DOHH2 (cell line): ENCODE measurements at regions not wholly inside any gene's neighbourhood (a gene's known extent, or its start where the extent isn't known, plus 50 kb on each side); places are given as distances from the start of the nearest gene placed in this dataset.

Experiments used
- H3F3A ChIP-seq: fragments of 200-600 bp; sonication (generic), shearing (Covaris generic); 2 replicates; pipeline ENCODE4 v1.6.0; 2016; ENCODE audit warnings: antibody characterized with exemption, mild to moderate bottlenecking; ENCODE audit not compliant: control insufficient read depth, insufficient read depth
- H3K27ac ChIP-seq: fragments of 200-600 bp; sonication (generic); 2 replicates; pipeline ENCODE4 v1.5.1; 2014; ENCODE audit warnings: low read depth, mild to moderate bottlenecking, low read length, moderate library complexity
- H3K27me3 ChIP-seq: fragments of 200-600 bp; sonication (generic); 2 replicates; pipeline ENCODE4 v1.6.1; 2014; ENCODE audit warnings: mild to moderate bottlenecking, low read length, mixed read lengths; ENCODE audit not compliant: control insufficient read depth
- H3K36me3 ChIP-seq: fragments of 200-600 bp; sonication (generic); 2 replicates; pipeline ENCODE4 v1.6.1; 2014; ENCODE audit warnings: mild to moderate bottlenecking, low read length, moderate library complexity, mixed read lengths; ENCODE audit not compliant: control insufficient read depth
- H3K4me1 ChIP-seq: fragments of 200-600 bp; sonication (generic); 2 replicates; pipeline ENCODE4 v1.6.1; 2014; ENCODE audit warnings: mild to moderate bottlenecking, low read length, mixed read lengths; ENCODE audit not compliant: control insufficient read depth
- H3K4me2 ChIP-seq: fragments of 200-600 bp; sonication (generic); 2 replicates; pipeline ENCODE4 v1.6.0; 2014; ENCODE audit warnings: mild to moderate bottlenecking, low read length, moderate library complexity
- H3K4me3 ChIP-seq: fragments of 200-600 bp; sonication (generic); 2 replicates; pipeline ENCODE4 v1.5.1; 2014; ENCODE audit warnings: mild to moderate bottlenecking, low read length, mixed read lengths
- H3K79me2 ChIP-seq: fragments of 200-600 bp; sonication (generic); 2 replicates; pipeline ENCODE4 v1.6.1; 2014; ENCODE audit warnings: mild to moderate bottlenecking, low read length, mixed read lengths; ENCODE audit not compliant: control insufficient read depth
- H3K9me2 ChIP-seq: fragments of 200-600 bp; sonication (generic); replicated peaks from 2 replicates; pipeline ENCODE4 v1.6.1; 2014; ENCODE audit warnings: mild to moderate bottlenecking, low read length, mixed read lengths; ENCODE audit not compliant: control insufficient read depth
- H3K9me3 ChIP-seq: fragments of 200-600 bp; sonication (generic); 2 replicates; pipeline ENCODE4 v1.6.1; 2014; ENCODE audit warnings: antibody characterized with exemption, low read length, mixed read lengths; ENCODE audit not compliant: control insufficient read depth, insufficient read depth
- H4K20me1 ChIP-seq: fragments of 200-600 bp; sonication (generic); 2 replicates; pipeline ENCODE4 v1.6.0; 2014; ENCODE audit warnings: low read depth, mild to moderate bottlenecking, antibody characterized with exemption, low read length, moderate library complexity; ENCODE audit not compliant: control insufficient read depth, insufficient read depth
- EZH2phosphoT487 ChIP-seq: fragments of 200-600 bp; sonication (generic); IDR thresholded peaks from 2 replicates; pipeline ENCODE4 v1.6.1; 2017; ENCODE audit warnings: borderline replicate concordance, mild to moderate bottlenecking, antibody characterized with exemption, low read length, moderate library complexity, mixed read lengths
- TF ChIP-seq, protein P1 (sequence below): fragments of 200-600 bp; sonication (generic); IDR thresholded peaks from one replicate; pipeline ENCODE4 v1.5.1; 2014; ENCODE audit warnings: antibody characterized with exemption, mild to moderate bottlenecking, low read depth, low read length; ENCODE audit not compliant: poor library complexity, severe bottlenecking

DNA sequence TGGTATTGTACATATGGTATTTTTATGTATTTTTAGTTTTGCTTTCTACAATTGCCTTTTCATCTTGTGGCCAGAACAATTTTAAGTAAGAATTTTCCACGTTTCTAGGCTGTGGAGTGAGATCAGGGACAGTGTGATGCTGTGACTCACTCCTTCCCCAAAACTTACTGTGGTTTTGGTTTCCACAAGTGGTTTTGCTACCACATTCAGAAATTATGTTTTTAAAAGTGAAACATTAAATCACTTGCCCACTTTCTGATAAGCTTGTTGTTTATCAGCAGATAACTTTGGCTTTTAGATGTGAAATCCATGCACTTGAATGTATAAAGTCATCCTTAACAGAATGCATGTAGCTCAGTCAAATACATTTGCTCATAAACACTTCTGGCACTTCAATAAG is 192.2 kb upstream of the THRB start:
- Histone ChIP-seq H3K4me2 (no peak overlapping the region), H3K4me3 (no peak overlapping the region), H3K9me2 (no peaks in the 10 kb centered on the region), H3K27me3 (no peaks in the 10 kb centered on the region), H3K4me1 (no peaks in the 10 kb centered on the region), H3K79me2 (no peaks in the 10 kb centered on the region), H3F3A (no peaks in the 10 kb centered on the region), H4K20me1 (no peaks in the 10 kb centered on the region), H3K36me3 (no peaks in the 10 kb centered on the region), H3K27ac (no peak overlapping the region), H3K9me3 (no peaks in the 10 kb centered on the region)
- TF ChIP-seq, protein P1, sequence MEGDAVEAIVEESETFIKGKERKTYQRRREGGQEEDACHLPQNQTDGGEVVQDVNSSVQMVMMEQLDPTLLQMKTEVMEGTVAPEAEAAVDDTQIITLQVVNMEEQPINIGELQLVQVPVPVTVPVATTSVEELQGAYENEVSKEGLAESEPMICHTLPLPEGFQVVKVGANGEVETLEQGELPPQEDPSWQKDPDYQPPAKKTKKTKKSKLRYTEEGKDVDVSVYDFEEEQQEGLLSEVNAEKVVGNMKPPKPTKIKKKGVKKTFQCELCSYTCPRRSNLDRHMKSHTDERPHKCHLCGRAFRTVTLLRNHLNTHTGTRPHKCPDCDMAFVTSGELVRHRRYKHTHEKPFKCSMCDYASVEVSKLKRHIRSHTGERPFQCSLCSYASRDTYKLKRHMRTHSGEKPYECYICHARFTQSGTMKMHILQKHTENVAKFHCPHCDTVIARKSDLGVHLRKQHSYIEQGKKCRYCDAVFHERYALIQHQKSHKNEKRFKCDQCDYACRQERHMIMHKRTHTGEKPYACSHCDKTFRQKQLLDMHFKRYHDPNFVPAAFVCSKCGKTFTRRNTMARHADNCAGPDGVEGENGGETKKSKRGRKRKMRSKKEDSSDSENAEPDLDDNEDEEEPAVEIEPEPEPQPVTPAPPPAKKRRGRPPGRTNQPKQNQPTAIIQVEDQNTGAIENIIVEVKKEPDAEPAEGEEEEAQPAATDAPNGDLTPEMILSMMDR = no peak
- no peak for TF ChIP-seq EZH2phosphoT487

DNA sequence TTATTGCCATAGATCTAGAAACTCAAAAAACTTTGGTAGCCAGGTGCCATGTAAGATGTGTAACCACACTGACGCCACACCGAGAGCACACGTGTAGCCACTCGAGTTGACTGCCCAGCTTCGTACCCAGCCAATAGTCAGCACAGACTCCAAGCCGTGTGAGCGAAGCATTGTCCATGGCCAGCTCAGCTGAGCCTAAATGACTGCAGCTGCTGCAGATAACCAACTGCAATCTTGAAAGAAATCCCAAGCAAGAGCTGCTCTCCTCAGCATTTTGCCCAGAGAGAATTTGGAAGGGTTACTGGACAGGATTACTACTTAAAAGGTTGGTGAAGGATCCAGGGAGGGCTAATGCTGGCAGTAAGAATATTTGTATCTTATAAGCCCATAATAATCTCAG is 193.0 kb upstream of the THRB start:
- Histone ChIP-seq H3K4me3 (no peak overlapping the region), H3F3A (no peaks in the 10 kb centered on the region), H3K4me2 (no peak overlapping the region), H3K9me2 (no peaks in the 10 kb centered on the region), H3K9me3 (no peaks in the 10 kb centered on the region), H3K27me3 (no peaks in the 10 kb centered on the region), H3K27ac (no peak overlapping the region), H3K79me2 (no peaks in the 10 kb centered on the region), H3K4me1 (no peaks in the 10 kb centered on the region), H3K36me3 (no peaks in the 10 kb centered on the region), H4K20me1 (no peaks in the 10 kb centered on the region)
- TF ChIP-seq, protein P1 = no peak
- no peak for TF ChIP-seq EZH2phosphoT487

DNA sequence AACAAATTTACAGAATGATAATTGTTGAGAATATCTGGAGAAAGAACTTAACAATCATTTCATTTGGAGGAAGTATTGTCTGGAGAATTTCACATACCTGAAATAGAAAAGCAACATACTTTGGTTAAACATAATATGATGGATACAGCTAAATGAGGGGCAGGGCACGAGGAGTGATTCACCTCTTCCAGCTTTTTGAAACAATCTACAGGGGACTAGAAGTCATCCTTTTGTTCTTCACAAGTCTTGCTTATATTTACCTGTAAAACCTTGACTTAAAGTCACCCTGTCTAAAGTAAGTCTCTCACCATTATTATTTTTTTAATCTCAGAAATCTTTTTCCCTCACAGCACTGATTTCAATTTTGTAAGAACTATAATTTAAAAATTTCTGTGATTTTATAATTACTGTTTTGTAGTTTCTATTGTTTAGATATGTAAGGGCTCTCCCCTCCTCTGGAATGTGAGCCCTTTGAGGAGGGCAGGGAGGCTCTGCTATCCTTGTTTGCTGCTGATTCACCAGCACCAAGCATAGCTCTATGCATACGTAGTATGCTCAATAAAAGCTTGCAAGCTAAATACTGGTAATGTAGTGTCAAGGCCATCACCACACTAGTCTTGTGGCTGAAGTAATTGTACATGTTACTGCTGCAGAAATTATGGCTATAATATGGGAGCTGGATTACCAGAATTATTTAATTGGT is 193.9 kb upstream of the THRB start:
- Histone ChIP-seq H4K20me1 (no peaks in the 10 kb centered on the region), H3K27me3 (no peaks in the 10 kb centered on the region), H3K4me1 (no peaks in the 10 kb centered on the region), H3K27ac (no peak overlapping the region), H3F3A (no peaks in the 10 kb centered on the region), H3K79me2 (no peaks in the 10 kb centered on the region), H3K36me3 (no peaks in the 10 kb centered on the region), H3K4me2 (no peak overlapping the region), H3K9me3 (no peaks in the 10 kb centered on the region), H3K4me3 (no peak overlapping the region), H3K9me2 (no peaks in the 10 kb centered on the region)
- TF ChIP-seq, protein P1 = no peak
- no peak for TF ChIP-seq EZH2phosphoT487
